ENCODE measurements at regions not wholly inside any gene's neighbourhood (a gene's known extent, or its start where the extent isn't known, plus 50 kb on each side); places are given as distances from the start of the nearest gene placed in this dataset.

DNA sequence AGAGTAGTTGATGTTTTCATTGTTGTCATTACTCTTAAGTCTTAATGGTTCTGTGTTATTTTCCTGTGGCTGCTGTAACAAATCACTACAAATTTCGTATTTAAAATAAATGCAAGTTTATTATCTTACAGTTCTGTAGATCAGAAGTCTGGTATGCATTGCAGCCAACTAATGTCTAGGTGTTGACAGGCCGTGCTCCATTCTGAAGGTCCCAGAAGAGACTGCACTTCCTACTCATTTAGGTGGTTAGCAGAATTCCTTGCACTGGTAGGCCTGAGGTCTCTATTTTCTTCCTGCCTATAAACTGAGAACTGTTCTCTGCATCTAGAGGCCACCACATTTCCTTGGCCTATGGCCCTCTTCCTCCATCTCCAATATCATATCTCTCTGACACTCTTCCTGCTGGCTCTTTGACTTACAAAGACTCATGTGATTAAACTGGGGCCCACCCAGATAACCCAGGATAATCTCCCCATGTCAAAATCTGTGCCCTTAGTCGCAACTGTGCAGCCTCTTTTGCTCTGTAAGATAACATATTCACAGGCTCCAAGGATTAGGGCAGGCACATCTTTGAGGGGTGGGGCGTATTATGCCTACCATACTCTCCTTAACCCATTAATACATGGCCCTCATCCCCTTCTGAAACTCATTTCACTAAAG lies 468.4 kb downstream of the FOXO1 start:
- H2AFZ ChIP-seq (ENCODE audit: low read length, unreplicated experiment) = no peak overlapping the region

DNA sequence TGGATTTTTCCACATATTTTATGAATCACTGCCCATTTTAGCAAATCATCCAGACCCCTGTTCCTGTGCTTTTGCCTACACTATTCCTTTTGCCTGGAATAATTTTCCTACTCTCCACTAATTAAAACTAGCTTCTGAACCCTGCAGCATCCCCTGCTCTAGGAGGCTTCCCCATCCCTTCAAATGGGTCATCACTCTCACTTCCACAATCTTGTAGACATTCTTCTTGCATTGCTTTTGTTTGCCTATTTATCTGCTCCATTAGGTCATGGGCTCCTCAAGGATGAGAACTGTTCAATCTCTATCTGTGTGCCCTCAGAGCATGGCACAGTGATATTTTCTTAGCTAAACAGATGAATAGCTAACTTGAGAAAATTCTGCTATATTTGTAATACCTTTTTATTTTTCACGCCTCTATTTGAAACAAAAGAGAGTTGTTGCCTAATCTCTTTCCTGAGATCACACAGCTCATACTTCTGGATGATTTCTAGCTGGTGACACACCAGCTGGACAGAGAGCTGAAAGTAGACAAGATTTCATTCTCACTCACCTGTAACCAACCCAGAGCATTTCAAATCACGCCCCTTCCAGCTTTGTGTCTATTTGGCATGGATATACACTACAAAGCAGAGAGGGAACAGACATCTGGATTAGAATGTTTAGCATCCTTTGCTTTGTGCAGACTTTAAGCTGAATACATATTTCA lies 466.0 kb downstream of the FOXO1 start:
- Histone ChIP-seq H3K4me3 (ENCODE audit: low read depth, low read length) (no peak overlapping the region), H2AFZ (ENCODE audit: low read length, unreplicated experiment) (no peak overlapping the region), H3K4me1 (ENCODE audit: control insufficient read depth, insufficient read depth, low read length, unreplicated experiment) (peaks cover 1% of the 10 kb centered on the region), H3K79me2 (ENCODE audit: control insufficient read depth, insufficient read depth, low read length, unreplicated experiment) (no peaks in the 10 kb centered on the region), H3K27ac (ENCODE audit: low read depth, low read length) (no peak overlapping the region), H3K27me3 (ENCODE audit: insufficient read depth, low read length) (no peaks in the 10 kb centered on the region), H3K36me3 (ENCODE audit: insufficient read depth, low read length) (no peaks in the 10 kb centered on the region)

More for the DNA sequence above, 468.4 kb downstream of the FOXO1 start:
- H3K36me3 ChIP-seq (ENCODE audit: insufficient read depth, low read length) = no peaks in the 10 kb centered on the region
- H3K4me3 ChIP-seq (ENCODE audit: low read depth, low read length) = no peak overlapping the region
- H3K27me3 ChIP-seq (ENCODE audit: insufficient read depth, low read length) = no peaks in the 10 kb centered on the region
- H3K27ac ChIP-seq (ENCODE audit: low read depth, low read length) = no peak overlapping the region
- peaks cover 8% of the 10 kb centered on the region for H3K4me1 ChIP-seq (ENCODE audit: control insufficient read depth, insufficient read depth, low read length, unreplicated experiment)
- no peaks in the 10 kb centered on the region for H3K79me2 ChIP-seq (ENCODE audit: control insufficient read depth, insufficient read depth, low read length, unreplicated experiment)

DNA sequence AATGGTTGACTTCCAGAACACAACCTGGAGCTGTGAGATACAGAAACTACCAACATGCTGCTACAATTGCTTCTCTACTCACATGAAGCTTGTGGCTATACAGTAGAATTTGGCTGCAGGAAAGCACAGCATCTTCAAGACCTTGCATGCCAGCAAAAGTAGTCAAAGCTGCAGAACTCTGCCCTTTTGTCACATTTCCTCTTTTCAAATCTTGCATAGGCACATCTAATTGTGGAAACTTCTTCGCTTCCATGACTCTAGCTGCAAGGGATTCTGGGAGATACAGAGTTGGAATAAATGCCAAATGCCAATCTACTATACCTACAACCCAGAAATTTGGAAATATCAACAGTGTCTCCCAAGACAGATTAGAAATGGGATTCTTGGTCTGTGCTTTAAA lies 462.2 kb downstream of the FOXO1 start:
- no peak overlapping the region for H3K4me3 ChIP-seq (ENCODE audit: low read depth, low read length)
- no peaks in the 10 kb centered on the region for H3K36me3 ChIP-seq (ENCODE audit: insufficient read depth, low read length)
- H3K4me1 ChIP-seq (ENCODE audit: control insufficient read depth, insufficient read depth, low read length, unreplicated experiment) = peaks cover 19% of the 10 kb centered on the region
- H3K27me3 ChIP-seq (ENCODE audit: insufficient read depth, low read length) = no peaks in the 10 kb centered on the region
- H3K79me2 ChIP-seq (ENCODE audit: control insufficient read depth, insufficient read depth, low read length, unreplicated experiment) = no peaks in the 10 kb centered on the region
- H3K27ac ChIP-seq (ENCODE audit: low read depth, low read length) = no peak overlapping the region
- H2AFZ ChIP-seq (ENCODE audit: low read length, unreplicated experiment) = no peak overlapping the region

DNA sequence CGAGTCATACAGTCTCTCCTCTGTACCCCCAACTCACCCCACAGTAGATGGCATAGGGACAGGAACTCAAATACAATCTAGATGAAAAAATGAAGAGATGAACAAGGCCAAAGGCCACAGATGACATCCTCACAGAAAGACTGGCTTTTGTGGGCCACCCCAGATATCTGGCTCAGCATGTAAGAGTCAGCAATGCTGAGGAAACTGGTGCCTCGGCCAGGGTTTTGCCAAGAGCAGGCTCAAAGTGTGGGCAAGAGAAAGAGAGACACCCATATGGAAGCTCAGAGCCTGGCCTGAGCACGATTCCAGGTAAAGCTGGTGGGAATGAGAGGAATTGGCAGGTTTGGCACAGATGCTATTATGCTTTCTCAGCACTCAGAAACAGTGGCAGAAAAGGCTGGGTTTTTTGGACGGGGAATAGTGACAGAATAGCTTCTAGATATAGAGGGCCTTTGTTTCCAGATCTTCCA lies 460.6 kb downstream of the FOXO1 start:
- no peaks in the 10 kb centered on the region for H3K36me3 ChIP-seq (ENCODE audit: insufficient read depth, low read length)
- H3K79me2 ChIP-seq (ENCODE audit: control insufficient read depth, insufficient read depth, low read length, unreplicated experiment) = no peaks in the 10 kb centered on the region
- peak overlapping the region; percentile 1 for H2AFZ ChIP-seq (ENCODE audit: low read length, unreplicated experiment)
- H3K27ac ChIP-seq (ENCODE audit: low read depth, low read length) = peak overlapping the region; percentile 68
- H3K27me3 ChIP-seq (ENCODE audit: insufficient read depth, low read length) = no peaks in the 10 kb centered on the region
- no peak overlapping the region for H3K4me3 ChIP-seq (ENCODE audit: low read depth, low read length)
- peaks cover 19% of the 10 kb centered on the region for H3K4me1 ChIP-seq (ENCODE audit: control insufficient read depth, insufficient read depth, low read length, unreplicated experiment)

DNA sequence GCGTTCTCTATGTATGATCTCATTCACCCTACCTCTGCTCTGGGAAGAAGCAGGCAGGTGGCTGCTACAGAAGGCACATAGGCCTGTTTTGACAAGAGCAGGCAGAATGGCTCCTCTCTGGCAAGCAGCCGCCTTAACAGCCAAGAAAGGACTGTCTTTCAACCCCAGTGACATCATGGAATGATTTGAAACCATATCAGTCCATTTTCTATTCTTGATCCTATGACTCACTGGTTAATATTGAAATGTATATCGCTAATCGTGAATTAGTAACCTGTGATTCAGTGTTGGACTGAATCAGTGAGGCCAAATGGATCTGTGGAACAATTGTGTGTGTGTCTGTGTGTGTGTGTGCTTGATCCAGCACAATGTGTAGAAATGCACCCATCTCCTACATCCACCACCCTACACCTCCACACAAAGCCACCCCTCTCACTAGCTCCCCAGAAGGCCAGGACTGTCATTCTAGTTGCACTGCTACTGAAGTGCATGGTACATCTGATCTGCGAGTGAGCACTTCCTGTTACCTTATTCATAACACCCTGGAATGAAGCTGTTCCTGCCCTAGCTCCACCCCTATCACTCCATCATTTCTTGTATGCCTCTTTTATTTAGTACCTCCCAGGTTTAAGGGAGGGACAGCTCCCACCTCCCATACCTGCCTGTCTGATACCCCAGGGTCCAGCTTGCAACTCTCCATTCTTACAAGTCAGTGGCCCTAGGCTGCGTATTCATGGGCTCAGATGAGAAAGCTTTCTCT lies 460.0 kb downstream of the FOXO1 start:
- peak overlapping the region; percentile 1 for H2AFZ ChIP-seq (ENCODE audit: low read length, unreplicated experiment)
- H3K36me3 ChIP-seq (ENCODE audit: insufficient read depth, low read length) = no peaks in the 10 kb centered on the region
- no peak overlapping the region for H3K4me3 ChIP-seq (ENCODE audit: low read depth, low read length)
- peaks cover 19% of the 10 kb centered on the region for H3K4me1 ChIP-seq (ENCODE audit: control insufficient read depth, insufficient read depth, low read length, unreplicated experiment)
- no peaks in the 10 kb centered on the region for H3K79me2 ChIP-seq (ENCODE audit: control insufficient read depth, insufficient read depth, low read length, unreplicated experiment)
- H3K27ac ChIP-seq (ENCODE audit: low read depth, low read length) = peak overlapping the region; percentile 68
- no peaks in the 10 kb centered on the region for H3K27me3 ChIP-seq (ENCODE audit: insufficient read depth, low read length)

DNA sequence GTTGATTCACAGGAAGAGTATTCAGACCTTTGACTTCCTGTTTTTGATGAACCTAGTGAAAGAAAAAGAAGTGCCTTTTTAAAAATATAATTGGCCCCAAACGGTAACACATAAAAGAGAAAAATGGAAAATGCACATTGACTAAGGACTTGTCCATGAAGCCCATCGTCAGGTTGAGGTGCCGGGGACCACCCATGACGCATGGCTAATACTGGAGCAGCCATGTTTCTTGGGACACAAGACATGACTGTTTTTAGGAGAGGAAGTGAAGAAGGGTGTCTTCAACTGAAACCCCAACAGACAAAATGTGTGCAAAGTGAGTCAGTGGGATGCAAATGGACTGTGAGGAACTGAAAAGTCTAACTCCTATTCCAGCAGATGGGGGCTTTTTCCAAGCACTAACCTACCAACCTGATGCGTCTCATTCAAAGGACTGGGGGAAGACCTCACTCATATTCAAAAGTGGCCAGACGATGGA lies 459.4 kb downstream of the FOXO1 start:
- Histone ChIP-seq H3K27me3 (ENCODE audit: insufficient read depth, low read length) (no peaks in the 10 kb centered on the region), H3K36me3 (ENCODE audit: insufficient read depth, low read length) (no peaks in the 10 kb centered on the region), H3K79me2 (ENCODE audit: control insufficient read depth, insufficient read depth, low read length, unreplicated experiment) (no peaks in the 10 kb centered on the region), H3K27ac (ENCODE audit: low read depth, low read length) (peak overlapping the region; percentile 68; the same call in 1 of the 2 replicates), H2AFZ (ENCODE audit: low read length, unreplicated experiment) (peak overlapping the region; percentile 1), H3K4me1 (ENCODE audit: control insufficient read depth, insufficient read depth, low read length, unreplicated experiment) (peaks cover 19% of the 10 kb centered on the region), H3K4me3 (ENCODE audit: low read depth, low read length) (no peak overlapping the region)

DNA sequence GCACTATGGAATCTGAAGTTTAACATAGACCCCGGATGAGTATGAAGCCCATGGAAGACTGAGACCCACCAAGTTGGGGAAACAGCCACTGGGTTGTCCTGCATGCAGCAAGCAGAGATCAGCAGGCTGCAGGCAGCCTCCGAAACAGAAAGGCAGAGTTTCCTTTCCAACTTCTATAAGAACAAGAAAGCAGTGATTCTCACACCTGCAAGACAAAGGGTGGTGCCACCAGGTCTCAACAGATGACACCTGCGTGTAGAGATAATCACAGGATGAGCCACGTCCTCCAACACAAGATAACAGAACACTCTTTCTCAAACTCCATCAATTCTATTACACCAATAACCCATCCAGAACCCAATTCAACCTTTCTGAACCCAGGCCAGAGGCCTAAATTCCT lies 457.9 kb downstream of the FOXO1 start:
- Histone ChIP-seq H3K4me3 (ENCODE audit: low read depth, low read length) (no peak overlapping the region), H3K27ac (ENCODE audit: low read depth, low read length) (no peak overlapping the region), H2AFZ (ENCODE audit: low read length, unreplicated experiment) (no peak overlapping the region), H3K36me3 (ENCODE audit: insufficient read depth, low read length) (no peaks in the 10 kb centered on the region), H3K27me3 (ENCODE audit: insufficient read depth, low read length) (no peaks in the 10 kb centered on the region), H3K4me1 (ENCODE audit: control insufficient read depth, insufficient read depth, low read length, unreplicated experiment) (peaks cover 19% of the 10 kb centered on the region), H3K79me2 (ENCODE audit: control insufficient read depth, insufficient read depth, low read length, unreplicated experiment) (no peaks in the 10 kb centered on the region)

DNA sequence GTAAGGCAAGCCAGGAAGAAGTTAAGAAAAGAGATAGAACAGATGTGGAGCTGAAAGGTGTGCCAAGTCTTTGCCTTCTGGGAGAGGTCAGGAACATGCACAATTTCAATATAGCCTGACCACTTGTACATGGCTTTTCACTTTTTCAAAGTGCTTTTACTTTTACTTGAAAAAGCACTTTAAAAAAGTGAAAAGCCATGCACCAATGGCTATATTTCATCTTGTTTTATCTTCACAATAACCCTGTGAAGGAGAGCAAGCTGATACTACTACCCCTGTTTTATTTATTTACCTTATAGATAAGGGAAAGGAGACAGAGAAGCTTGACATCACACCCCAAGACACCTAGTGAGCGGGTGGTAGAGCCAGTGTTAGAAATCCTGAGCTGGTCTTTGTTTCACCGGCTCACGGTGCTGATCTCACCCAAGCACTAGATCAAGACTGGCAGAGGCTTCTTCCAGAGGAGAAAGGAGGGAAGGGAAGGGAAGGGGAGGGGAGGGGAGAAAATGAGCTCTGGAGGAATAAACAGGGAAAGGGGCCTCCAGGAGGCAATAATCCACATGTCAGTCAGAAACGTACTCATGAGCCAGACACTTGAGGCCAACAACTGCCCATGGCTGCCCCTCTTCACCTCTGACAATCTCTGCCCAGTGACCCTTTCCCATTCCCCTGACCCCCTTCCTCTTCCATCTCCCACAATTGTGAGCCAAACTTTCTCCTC lies 455.4 kb downstream of the FOXO1 start:
- Histone ChIP-seq H3K79me2 (ENCODE audit: control insufficient read depth, insufficient read depth, low read length, unreplicated experiment) (no peaks in the 10 kb centered on the region), H2AFZ (ENCODE audit: low read length, unreplicated experiment) (no peak overlapping the region), H3K4me1 (ENCODE audit: control insufficient read depth, insufficient read depth, low read length, unreplicated experiment) (peaks cover 12% of the 10 kb centered on the region), H3K36me3 (ENCODE audit: insufficient read depth, low read length) (no peaks in the 10 kb centered on the region), H3K4me3 (ENCODE audit: low read depth, low read length) (no peak overlapping the region), H3K27me3 (ENCODE audit: insufficient read depth, low read length) (no peaks in the 10 kb centered on the region), H3K27ac (ENCODE audit: low read depth, low read length) (no peak overlapping the region)

DNA sequence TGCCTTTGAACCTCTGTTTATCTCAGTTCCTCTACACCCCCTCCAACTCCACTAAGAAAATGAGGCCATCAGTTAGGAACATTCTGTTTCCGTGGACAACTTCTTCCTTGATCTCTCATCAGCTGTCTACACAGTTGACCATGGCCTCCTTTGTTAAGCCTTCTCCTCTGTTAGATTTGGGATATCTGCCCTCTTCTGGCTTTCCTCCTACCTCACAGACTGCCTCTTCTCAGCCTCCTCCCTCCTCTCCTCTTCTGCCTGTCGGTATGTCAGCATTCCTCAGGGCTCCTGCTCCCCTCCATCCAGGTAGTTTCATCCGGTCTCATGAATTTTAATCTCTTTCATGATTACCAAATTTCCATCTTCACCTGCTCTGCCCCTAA lies 454.9 kb downstream of the FOXO1 start:
- Histone ChIP-seq H3K4me1 (ENCODE audit: control insufficient read depth, insufficient read depth, low read length, unreplicated experiment) (peaks cover 6% of the 10 kb centered on the region), H3K27me3 (ENCODE audit: insufficient read depth, low read length) (no peaks in the 10 kb centered on the region), H3K27ac (ENCODE audit: low read depth, low read length) (no peak overlapping the region), H3K4me3 (ENCODE audit: low read depth, low read length) (no peak overlapping the region), H3K79me2 (ENCODE audit: control insufficient read depth, insufficient read depth, low read length, unreplicated experiment) (no peaks in the 10 kb centered on the region), H3K36me3 (ENCODE audit: insufficient read depth, low read length) (no peaks in the 10 kb centered on the region), H2AFZ (ENCODE audit: low read length, unreplicated experiment) (no peak overlapping the region)

DNA sequence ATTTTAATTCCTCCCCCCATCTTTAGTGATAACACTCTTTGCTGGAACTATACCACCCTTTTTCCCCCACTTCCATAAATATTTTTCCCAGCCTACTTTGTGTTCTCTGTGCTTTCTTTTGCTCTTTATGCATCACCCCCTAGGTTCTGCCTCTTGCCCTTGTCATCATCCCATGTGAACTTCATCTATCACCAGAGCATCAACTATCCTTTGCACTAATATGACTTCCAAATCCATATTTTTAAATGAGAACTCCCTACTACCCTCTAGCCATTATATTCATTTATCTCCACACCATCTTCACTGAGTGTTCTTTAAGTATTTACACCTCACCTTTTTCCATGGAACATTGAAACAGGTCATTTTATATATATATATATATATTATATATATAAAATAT lies 452.7 kb downstream of the FOXO1 start:
- no peaks in the 10 kb centered on the region for H3K27me3 ChIP-seq (ENCODE audit: insufficient read depth, low read length)
- no peak overlapping the region for H3K4me3 ChIP-seq (ENCODE audit: low read depth, low read length)
- no peak overlapping the region for H3K27ac ChIP-seq (ENCODE audit: low read depth, low read length)
- H3K36me3 ChIP-seq (ENCODE audit: insufficient read depth, low read length) = no peaks in the 10 kb centered on the region
- no peak overlapping the region for H2AFZ ChIP-seq (ENCODE audit: low read length, unreplicated experiment)
- H3K79me2 ChIP-seq (ENCODE audit: control insufficient read depth, insufficient read depth, low read length, unreplicated experiment) = no peaks in the 10 kb centered on the region
- no peaks in the 10 kb centered on the region for H3K4me1 ChIP-seq (ENCODE audit: control insufficient read depth, insufficient read depth, low read length, unreplicated experiment)
